NCI-H2107 treated with DMSO at 0.1 percent for 48 hours (cell line): ENCODE measurements at regions not wholly inside any gene's neighbourhood (a gene's known extent, or its start where the extent isn't known, plus 50 kb on each side); places are given as distances from the start of the nearest gene placed in this dataset.

Source experiments
- DNase-seq: peaks from one replicate; lab custom pipeline; 2025; ENCODE audit not compliant: unreplicated experiment; lab: John Stamatoyannopoulos, UW

DNA sequence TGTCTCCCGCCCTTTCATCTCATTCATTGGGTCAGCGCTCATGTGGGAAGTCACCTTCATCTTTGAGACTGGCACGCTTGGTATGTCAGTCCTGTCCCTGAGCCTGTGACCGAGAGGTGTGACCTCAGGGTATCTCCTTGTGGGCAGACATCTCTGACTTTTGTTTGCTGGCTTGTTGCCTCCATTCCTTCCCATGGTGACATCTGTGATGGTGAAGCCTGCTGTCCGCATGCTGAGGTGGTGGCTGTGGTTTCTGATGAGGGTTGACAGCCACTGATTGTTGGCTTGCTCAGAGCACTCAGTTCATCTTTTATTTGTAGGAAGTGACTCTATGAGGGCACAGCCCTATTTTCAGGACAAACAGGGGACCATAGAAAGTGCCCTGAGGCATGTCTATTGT, 139.2 kb downstream of the SLC4A3 start:
- DNase-seq: no peak

DNA sequence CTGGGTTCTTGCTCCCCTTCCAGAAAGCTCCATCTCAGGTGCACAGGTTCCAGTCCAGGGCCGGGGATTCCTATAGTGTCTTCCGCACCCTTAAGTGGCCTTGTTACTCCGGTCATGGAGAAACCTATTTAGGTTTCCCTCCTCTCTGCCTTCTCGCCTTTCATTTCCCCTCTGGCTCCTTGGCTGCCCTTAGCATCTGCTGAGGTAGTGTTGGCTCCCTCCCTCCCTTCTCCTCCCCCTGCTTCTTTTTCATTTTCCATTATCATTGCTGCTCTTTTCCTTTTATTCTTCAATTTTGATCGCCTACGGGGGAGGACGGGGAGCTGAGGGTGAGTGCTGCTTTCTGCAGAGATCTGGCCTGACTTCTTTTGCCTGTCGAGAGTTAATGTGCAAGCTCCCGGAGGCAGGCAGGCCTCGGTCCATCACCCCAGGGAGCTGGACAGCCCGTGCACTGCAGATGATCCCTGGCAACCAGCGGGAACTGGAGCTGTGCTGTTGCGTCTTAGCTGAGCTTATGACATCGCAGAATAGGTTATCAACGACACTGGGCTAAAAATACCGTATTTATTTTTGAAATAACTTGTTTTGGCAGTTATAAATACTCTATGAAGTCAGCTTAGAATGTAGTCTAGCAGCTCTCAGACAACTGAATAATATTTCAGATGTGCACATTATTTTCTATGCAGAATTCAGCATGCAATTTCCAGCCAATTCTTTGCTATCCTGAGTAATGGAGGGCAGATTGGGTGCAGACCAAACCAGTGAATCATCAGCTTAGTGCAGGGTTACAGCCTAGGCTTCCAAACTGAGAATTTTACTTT, 141.9 kb downstream of the SLC4A3 start:
- DNase-seq: no peak

DNA sequence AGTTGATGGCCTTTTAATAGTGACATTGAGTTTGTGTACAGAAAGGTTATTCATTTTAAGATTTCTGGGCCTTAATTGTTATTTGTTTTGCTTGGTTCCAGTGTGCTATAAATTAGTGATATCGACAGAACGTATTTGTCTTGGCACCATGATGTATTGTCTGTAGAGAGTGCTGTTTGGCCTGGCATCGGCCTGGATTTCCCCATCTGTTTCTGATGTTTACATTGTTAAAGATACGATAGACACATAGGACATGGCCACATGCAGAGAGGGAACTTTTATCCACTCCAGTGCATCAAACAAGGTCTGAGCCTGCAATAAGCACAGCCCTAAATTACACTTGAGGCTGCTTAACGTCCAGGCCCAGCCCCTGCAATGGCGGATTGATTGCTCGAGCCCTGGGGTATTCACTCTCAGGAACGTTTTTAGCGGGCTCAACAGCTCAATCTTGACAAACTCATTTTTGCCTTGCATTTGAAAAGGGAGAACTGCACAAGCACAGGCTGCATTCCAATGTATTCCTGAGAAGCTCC, 144.7 kb downstream of the SLC4A3 start:
- peak; percentile 21 for DNase-seq

- DNase-seq: no peak
Measured at GRCh38 chr2:219772697-219773096, 145.3 kb downstream of the SLC4A3 start.

- DNase-seq: no peak
Measured at GRCh38 chr2:219775506-219775905, 148.1 kb downstream of the SLC4A3 start.

GRCh38 chr2:219777388-219777787, 150.0 kb downstream of the SLC4A3 start:
- DNase-seq: no peak

GRCh38 chr2:219778189-219778588, 150.8 kb downstream of the SLC4A3 start:
- no peak for DNase-seq

- DNase-seq: no peak
Measured at GRCh38 chr2:219782737-219783348, 155.4 kb downstream of the SLC4A3 start.

- DNase-seq: no peak
Measured at GRCh38 chr2:219783359-219783975, 156.0 kb downstream of the SLC4A3 start.

- no peak for DNase-seq
Measured at GRCh38 chr2:219784178-219784577, 156.7 kb downstream of the SLC4A3 start.

DNA sequence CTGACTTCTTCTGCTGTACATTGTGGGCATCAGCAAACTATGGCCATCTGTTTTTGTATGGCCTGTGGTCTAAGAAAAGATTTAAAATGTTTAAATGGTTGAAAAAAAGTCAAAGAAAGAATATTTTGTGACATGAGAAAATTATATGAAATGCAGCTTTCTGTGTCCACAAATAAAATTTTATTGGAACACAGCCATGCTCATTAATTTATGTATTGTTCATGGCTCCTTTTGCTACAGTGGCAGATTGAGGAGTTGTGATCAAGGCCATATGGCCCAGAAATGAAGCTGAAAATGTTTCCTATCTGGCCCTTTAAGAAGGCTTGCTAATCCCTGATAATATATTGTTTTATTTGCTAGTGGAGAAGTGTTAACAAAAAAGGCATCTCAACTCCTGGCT, 162.0 kb downstream of the SLC4A3 start:
- no peak for DNase-seq

- DNase-seq: no peak
Measured at GRCh38 chr2:219792446-219792845, 165.0 kb downstream of the SLC4A3 start.

DNA sequence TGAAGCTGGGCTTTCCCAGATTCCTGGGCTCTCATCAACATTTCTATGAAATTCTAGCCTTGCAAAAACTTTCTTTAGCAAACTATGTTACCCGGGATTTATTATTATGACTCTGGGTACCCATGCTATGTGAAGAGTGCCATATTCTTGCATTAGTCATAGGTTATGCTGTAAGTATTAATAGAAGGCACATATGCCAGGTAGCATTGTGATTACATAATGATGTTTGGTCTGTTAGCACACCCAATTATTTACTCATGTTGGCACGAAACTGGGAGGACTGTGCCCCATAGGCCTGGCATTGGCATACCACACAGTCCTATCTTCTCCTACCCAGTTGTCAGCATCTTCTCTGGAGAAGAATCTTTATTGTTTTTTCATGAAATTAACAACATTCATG, 171.0 kb downstream of the SLC4A3 start:
- no peak for DNase-seq

- DNase-seq: no peak
Measured at GRCh38 chr2:219803294-219803693, 175.9 kb downstream of the SLC4A3 start.

DNA sequence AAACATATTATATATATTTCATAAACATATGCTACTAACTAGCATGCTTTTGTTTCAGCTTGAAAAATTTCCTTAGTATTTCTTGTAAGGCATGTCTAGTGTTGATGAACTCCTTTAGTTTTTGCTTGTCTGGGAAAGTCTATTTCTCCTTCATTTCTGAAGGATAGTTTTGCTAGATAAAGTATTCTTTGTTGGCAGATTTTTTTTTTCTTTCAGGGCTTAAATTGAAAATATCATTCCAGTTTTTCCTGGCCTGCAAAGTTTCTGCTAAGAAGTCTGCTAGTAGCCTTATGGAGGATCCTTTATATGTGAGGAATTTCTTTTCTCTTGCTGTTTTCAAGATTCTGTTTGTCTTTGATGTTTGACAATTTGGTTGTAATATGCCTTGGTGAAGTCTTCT, 183.5 kb downstream of the SLC4A3 start:
- DNase-seq: no peak

GRCh38 chr2:219812672-219813071, 185.2 kb downstream of the SLC4A3 start:
- no peak for DNase-seq

- no peak for DNase-seq
Measured at GRCh38 chr2:219820767-219821166, 193.3 kb downstream of the SLC4A3 start.

DNA sequence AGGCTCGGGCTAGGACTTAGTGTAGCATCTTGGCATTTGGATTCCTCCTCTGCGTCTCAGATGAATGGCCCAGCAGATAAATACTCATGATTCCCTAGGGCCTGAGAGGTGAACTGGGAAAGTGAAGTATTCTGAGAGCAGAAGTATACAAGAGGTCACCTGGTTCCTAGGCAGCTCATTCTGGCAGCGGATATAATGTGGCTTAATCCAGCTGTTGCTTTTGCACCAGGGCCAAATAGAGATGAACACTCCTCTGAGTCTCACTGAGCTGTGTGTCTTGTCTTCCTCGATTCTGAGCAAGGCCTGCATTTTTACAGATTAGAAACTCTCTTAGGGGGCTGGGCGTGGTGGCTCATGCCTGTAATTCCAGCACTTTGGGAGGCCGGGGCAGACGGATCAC, 196.1 kb downstream of the SLC4A3 start:
- DNase-seq: no peak

GRCh38 chr2:219824996-219825395, 197.6 kb downstream of the SLC4A3 start:
- DNase-seq: no peak

GRCh38 chr2:219828127-219828526, 200.7 kb downstream of the SLC4A3 start:
- no peak for DNase-seq

DNA sequence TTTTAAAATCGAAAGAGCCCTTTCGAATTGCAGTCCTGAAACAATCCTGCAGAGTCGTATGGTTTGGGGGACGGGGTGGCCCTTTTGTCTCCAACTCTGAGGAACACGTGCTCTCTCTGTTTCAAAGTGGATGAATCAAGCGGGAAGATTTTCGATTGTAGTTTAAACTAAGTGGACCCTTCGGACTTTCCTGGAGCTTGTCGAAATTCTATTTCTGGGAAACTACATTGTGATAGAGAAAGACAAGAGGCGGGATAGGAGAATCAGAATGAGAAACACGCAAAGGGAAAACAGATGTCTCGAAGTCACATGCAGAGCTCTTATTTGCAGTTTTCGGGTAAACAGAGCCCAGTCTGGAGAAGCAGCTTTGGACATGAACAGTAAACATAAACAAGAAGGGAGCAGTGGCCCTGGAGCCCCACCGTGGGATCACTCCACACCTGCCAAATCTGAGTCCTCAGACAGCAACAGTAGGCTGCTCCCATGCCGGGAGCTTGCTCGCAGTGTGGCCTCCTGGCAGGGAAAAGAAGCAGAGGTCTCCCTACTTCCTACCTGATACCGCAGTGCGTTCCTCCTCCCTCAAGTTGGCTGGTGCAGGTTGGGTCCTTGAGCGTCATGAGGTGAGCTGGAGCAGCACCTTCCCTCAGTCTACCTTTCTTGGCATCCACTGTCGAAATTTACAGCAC, 202.4 kb downstream of the SLC4A3 start:
- DNase-seq: no peak
